HG03565 (cell line): ENCODE measurements at regions not wholly inside any gene's neighbourhood (a gene's known extent, or its start where the extent isn't known, plus 50 kb on each side); places are given as distances from the start of the nearest gene placed in this dataset.
"Not testable (repeated sequence)": the region's sequence is repeated elsewhere in the genome, so short reads cannot be mapped to it uniquely, and the experiment has no call there.

Experiments
- ATAC-seq: cut with Tn5 transposase; IDR thresholded peaks from one replicate; pipeline ENCODE4 v1.9.1; 2021; ENCODE audit warnings: mild to moderate bottlenecking, moderate library complexity; ENCODE audit not compliant: unreplicated experiment

- ATAC-seq, result no peak
These were observed 175.9 kb upstream of the IZUMO3 start for GRCh38 chr9:24721621-24722020.

GRCh38 chr9:24712206-24712605 is 166.5 kb upstream of the IZUMO3 start:
- no peak for ATAC-seq

GRCh38 chr9:24708814-24709213 is 163.1 kb upstream of the IZUMO3 start:
- ATAC-seq, result no peak

- no peak for ATAC-seq
These were observed 153.3 kb upstream of the IZUMO3 start for GRCh38 chr9:24698881-24699518.

GRCh38 chr9:24672336-24672735 is 126.6 kb upstream of the IZUMO3 start:
- no peak for ATAC-seq

- ATAC-seq, result no peak
These were observed 111.7 kb upstream of the IZUMO3 start for GRCh38 chr9:24657387-24657786.

- ATAC-seq, result no peak
These were observed 106.5 kb upstream of the IZUMO3 start for GRCh38 chr9:24652181-24652580.

- ATAC-seq, result not testable (repeated sequence)
These were observed 83.1 kb upstream of the IZUMO3 start for GRCh38 chr9:24628809-24629208.

GRCh38 chr9:24625097-24625496 is 79.4 kb upstream of the IZUMO3 start:
- no peak for ATAC-seq

GRCh38 chr9:24624481-24624880 is 78.8 kb upstream of the IZUMO3 start:
- ATAC-seq, result no peak

GRCh38 chr9:24620741-24621140 is 75.0 kb upstream of the IZUMO3 start:
- ATAC-seq, result no peak

GRCh38 chr9:24616863-24617262 is 71.2 kb upstream of the IZUMO3 start:
- ATAC-seq, result no peak

GRCh38 chr9:24614070-24614469 is 68.4 kb upstream of the IZUMO3 start:
- no peak for ATAC-seq

- no peak for ATAC-seq
These were observed 62.9 kb upstream of the IZUMO3 start for GRCh38 chr9:24608599-24608998.

GRCh38 chr9:24602693-24603352 is 57.1 kb upstream of the IZUMO3 start:
- ATAC-seq, result no peak
